Astrocyte (in vitro differentiated cells and primary cell): ENCODE measurements at regions not wholly inside any gene's neighbourhood (a gene's known extent, or its start where the extent isn't known, plus 50 kb on each side); places are given as distances from the start of the nearest gene placed in this dataset.

Experiments
- EZH2 ChIP-seq: IDR thresholded peaks from 2 replicates; pipeline ENCODE4 v1.6.1; 2012; ENCODE audit warnings: mild to moderate bottlenecking, low read length, inconsistent platforms; ENCODE audit not compliant: insufficient read depth
- TF ChIP-seq, protein P1 (sequence below): IDR thresholded peaks from 2 replicates; pipeline ENCODE4 v1.5.1; 2011; ENCODE audit warnings: low read depth, mild to moderate bottlenecking, inconsistent platforms, low read length, moderate library complexity; ENCODE audit not compliant: insufficient read depth

DNA sequence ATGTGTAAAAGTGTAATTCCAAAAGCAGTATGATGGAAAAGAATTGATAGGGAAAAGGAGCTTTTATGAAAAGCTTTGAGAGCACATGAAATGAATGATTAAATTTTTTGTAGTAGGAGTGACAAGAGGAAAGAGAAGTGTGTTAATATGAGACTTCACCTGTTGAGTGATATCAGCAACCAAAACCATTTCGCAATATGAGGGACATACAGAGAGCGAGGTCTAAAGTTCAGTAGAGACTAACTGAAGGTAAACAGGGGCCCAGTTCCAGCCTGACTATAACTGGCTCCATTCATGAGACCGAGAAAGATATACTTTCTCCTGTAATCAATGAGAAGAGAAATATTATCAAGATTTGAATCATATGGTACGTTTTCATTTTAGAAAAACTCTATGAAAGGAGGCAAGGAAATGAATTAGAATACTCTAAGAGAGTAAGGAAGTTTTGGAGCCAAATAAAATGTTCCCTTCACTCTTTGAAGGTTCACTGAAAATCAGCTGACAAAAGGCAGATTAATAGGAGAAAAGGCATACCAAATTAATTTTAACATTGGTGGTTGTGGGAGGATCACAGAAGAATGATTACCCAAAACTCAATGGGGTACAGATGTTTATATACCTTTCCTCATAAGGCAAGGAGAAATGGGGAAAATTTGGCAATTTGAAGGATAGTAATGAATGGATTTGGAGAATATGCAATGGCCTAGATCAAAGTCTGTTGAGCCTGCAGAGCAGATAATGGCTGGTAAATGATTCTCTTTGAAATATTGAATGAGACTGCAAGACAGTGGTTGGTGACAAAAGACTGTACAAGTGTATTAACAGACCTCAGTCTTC lies 932.2 kb downstream of the TDRD15 start:
- TF ChIP-seq, protein P1, sequence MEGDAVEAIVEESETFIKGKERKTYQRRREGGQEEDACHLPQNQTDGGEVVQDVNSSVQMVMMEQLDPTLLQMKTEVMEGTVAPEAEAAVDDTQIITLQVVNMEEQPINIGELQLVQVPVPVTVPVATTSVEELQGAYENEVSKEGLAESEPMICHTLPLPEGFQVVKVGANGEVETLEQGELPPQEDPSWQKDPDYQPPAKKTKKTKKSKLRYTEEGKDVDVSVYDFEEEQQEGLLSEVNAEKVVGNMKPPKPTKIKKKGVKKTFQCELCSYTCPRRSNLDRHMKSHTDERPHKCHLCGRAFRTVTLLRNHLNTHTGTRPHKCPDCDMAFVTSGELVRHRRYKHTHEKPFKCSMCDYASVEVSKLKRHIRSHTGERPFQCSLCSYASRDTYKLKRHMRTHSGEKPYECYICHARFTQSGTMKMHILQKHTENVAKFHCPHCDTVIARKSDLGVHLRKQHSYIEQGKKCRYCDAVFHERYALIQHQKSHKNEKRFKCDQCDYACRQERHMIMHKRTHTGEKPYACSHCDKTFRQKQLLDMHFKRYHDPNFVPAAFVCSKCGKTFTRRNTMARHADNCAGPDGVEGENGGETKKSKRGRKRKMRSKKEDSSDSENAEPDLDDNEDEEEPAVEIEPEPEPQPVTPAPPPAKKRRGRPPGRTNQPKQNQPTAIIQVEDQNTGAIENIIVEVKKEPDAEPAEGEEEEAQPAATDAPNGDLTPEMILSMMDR = no peak
- TF ChIP-seq EZH2 = no peak
